ENCODE measurements at regions not wholly inside any gene's neighbourhood (a gene's known extent, or its start where the extent isn't known, plus 50 kb on each side); places are given as distances from the start of the nearest gene placed in this dataset.

- Mint-ChIP-seq H3K27ac (no peak overlapping the region), H3K27me3 (no peaks in the 10 kb centered on the region), H3K36me3 (ENCODE audit: low read depth) (no peaks in the 10 kb centered on the region), H3K4me3 (no peak overlapping the region), H3K9me3 (peaks cover 23% of the 10 kb centered on the region), H3K4me1 (ENCODE audit: low read depth) (no peaks in the 10 kb centered on the region)
- intact Hi-C loops (cut with micrococcal nuclease): no loop called here
Observed at GRCh38 chr1:80384083-80384830, 1377.7 kb upstream of the ADGRL4 start.

GRCh38 chr1:80375662-80376061 lies 1369.1 kb upstream of the ADGRL4 start:
- Mint-ChIP-seq H3K4me1 (ENCODE audit: low read depth) (no peaks in the 10 kb centered on the region), H3K27me3 (no peaks in the 10 kb centered on the region), H3K27ac (no peak overlapping the region), H3K4me3 (no peak overlapping the region), H3K36me3 (ENCODE audit: low read depth) (no peaks in the 10 kb centered on the region), H3K9me3 (peaks cover 35% of the 10 kb centered on the region)
- intact Hi-C loops (cut with micrococcal nuclease): no loop called here

GRCh38 chr1:80375109-80375508 lies 1368.6 kb upstream of the ADGRL4 start:
- H3K4me3 Mint-ChIP-seq: no peak overlapping the region
- H3K36me3 Mint-ChIP-seq (ENCODE audit: low read depth): no peaks in the 10 kb centered on the region
- no peaks in the 10 kb centered on the region for H3K27me3 Mint-ChIP-seq
- no peaks in the 10 kb centered on the region for H3K4me1 Mint-ChIP-seq (ENCODE audit: low read depth)
- intact Hi-C loops (cut with micrococcal nuclease): no loop called here
- H3K27ac Mint-ChIP-seq: no peak overlapping the region
- peaks cover 35% of the 10 kb centered on the region for H3K9me3 Mint-ChIP-seq

GRCh38 chr1:80369780-80370179 lies 1363.2 kb upstream of the ADGRL4 start:
- intact Hi-C loops (cut with micrococcal nuclease): no loop called here
- Mint-ChIP-seq H3K4me3 (no peak overlapping the region), H3K9me3 (peaks cover 19% of the 10 kb centered on the region), H3K27ac (no peak overlapping the region), H3K4me1 (ENCODE audit: low read depth) (no peaks in the 10 kb centered on the region), H3K36me3 (ENCODE audit: low read depth) (no peaks in the 10 kb centered on the region), H3K27me3 (no peaks in the 10 kb centered on the region)

GRCh38 chr1:80367058-80367457 lies 1360.5 kb upstream of the ADGRL4 start:
- intact Hi-C loops (cut with micrococcal nuclease): no loop called here
- Mint-ChIP-seq H3K9me3 (peaks cover 20% of the 10 kb centered on the region), H3K36me3 (ENCODE audit: low read depth) (no peaks in the 10 kb centered on the region), H3K27ac (no peak overlapping the region), H3K4me1 (ENCODE audit: low read depth) (no peaks in the 10 kb centered on the region), H3K4me3 (no peak overlapping the region), H3K27me3 (no peaks in the 10 kb centered on the region)

- Mint-ChIP-seq H3K9me3 (peaks cover 35% of the 10 kb centered on the region), H3K4me1 (ENCODE audit: low read depth) (no peaks in the 10 kb centered on the region), H3K4me3 (no peak overlapping the region), H3K36me3 (ENCODE audit: low read depth) (no peaks in the 10 kb centered on the region), H3K27ac (no peak overlapping the region), H3K27me3 (no peaks in the 10 kb centered on the region)
- intact Hi-C loops (cut with micrococcal nuclease): no loop called here
Observed at GRCh38 chr1:80365359-80366021, 1359.0 kb upstream of the ADGRL4 start.

- Mint-ChIP-seq H3K4me1 (ENCODE audit: low read depth) (no peaks in the 10 kb centered on the region), H3K36me3 (ENCODE audit: low read depth) (no peaks in the 10 kb centered on the region), H3K4me3 (no peak overlapping the region), H3K9me3 (peaks cover 40% of the 10 kb centered on the region), H3K27ac (no peak overlapping the region), H3K27me3 (no peaks in the 10 kb centered on the region)
- intact Hi-C loops (cut with micrococcal nuclease): no loop called here
Observed at GRCh38 chr1:80363689-80364475, 1357.4 kb upstream of the ADGRL4 start.

- Mint-ChIP-seq H3K27ac (no peak overlapping the region), H3K4me1 (ENCODE audit: low read depth) (no peaks in the 10 kb centered on the region), H3K4me3 (no peak overlapping the region), H3K9me3 (peaks cover 35% of the 10 kb centered on the region), H3K27me3 (no peaks in the 10 kb centered on the region), H3K36me3 (ENCODE audit: low read depth) (no peaks in the 10 kb centered on the region)
- intact Hi-C loops (cut with micrococcal nuclease): no loop called here
Observed at GRCh38 chr1:80359666-80360065, 1353.1 kb upstream of the ADGRL4 start.

- Mint-ChIP-seq H3K27ac (no peak overlapping the region), H3K4me3 (no peak overlapping the region), H3K27me3 (no peaks in the 10 kb centered on the region), H3K4me1 (ENCODE audit: low read depth) (no peaks in the 10 kb centered on the region), H3K9me3 (peaks cover 46% of the 10 kb centered on the region), H3K36me3 (ENCODE audit: low read depth) (no peaks in the 10 kb centered on the region)
- intact Hi-C loops (cut with micrococcal nuclease): no loop called here
Observed at GRCh38 chr1:80349218-80349617, 1342.7 kb upstream of the ADGRL4 start.

GRCh38 chr1:80341021-80341420 lies 1334.5 kb upstream of the ADGRL4 start:
- no peak overlapping the region for H3K4me3 Mint-ChIP-seq
- intact Hi-C loops (cut with micrococcal nuclease): no loop called here
- H3K27me3 Mint-ChIP-seq: no peaks in the 10 kb centered on the region
- peaks cover 47% of the 10 kb centered on the region for H3K9me3 Mint-ChIP-seq
- H3K4me1 Mint-ChIP-seq (ENCODE audit: low read depth): no peaks in the 10 kb centered on the region
- H3K27ac Mint-ChIP-seq: no peak overlapping the region
- H3K36me3 Mint-ChIP-seq (ENCODE audit: low read depth): no peaks in the 10 kb centered on the region

- peaks cover 21% of the 10 kb centered on the region for H3K9me3 Mint-ChIP-seq
- H3K36me3 Mint-ChIP-seq (ENCODE audit: low read depth): no peaks in the 10 kb centered on the region
- no peak overlapping the region for H3K4me3 Mint-ChIP-seq
- no peaks in the 10 kb centered on the region for H3K4me1 Mint-ChIP-seq (ENCODE audit: low read depth)
- no peaks in the 10 kb centered on the region for H3K27me3 Mint-ChIP-seq
- no peak overlapping the region for H3K27ac Mint-ChIP-seq
- intact Hi-C loops (cut with micrococcal nuclease): no loop called here
Observed at GRCh38 chr1:80318108-80318507, 1311.6 kb upstream of the ADGRL4 start.

- Mint-ChIP-seq H3K4me1 (ENCODE audit: low read depth) (no peaks in the 10 kb centered on the region), H3K27me3 (no peaks in the 10 kb centered on the region), H3K9me3 (peaks cover 17% of the 10 kb centered on the region), H3K4me3 (no peak overlapping the region), H3K36me3 (ENCODE audit: low read depth) (no peaks in the 10 kb centered on the region), H3K27ac (no peak overlapping the region)
- intact Hi-C loops (cut with micrococcal nuclease): no loop called here
Observed at GRCh38 chr1:80310703-80311245, 1304.2 kb upstream of the ADGRL4 start.

- no peak overlapping the region for H3K4me3 Mint-ChIP-seq
- no peak overlapping the region for H3K27ac Mint-ChIP-seq
- no peaks in the 10 kb centered on the region for H3K36me3 Mint-ChIP-seq (ENCODE audit: low read depth)
- intact Hi-C loops (cut with micrococcal nuclease): no loop called here
- no peaks in the 10 kb centered on the region for H3K27me3 Mint-ChIP-seq
- H3K9me3 Mint-ChIP-seq: peaks cover 13% of the 10 kb centered on the region
- no peaks in the 10 kb centered on the region for H3K4me1 Mint-ChIP-seq (ENCODE audit: low read depth)
Observed at GRCh38 chr1:80305466-80305865, 1298.9 kb upstream of the ADGRL4 start.

GRCh38 chr1:80293818-80294217 lies 1287.3 kb upstream of the ADGRL4 start:
- H3K36me3 Mint-ChIP-seq (ENCODE audit: low read depth): no peaks in the 10 kb centered on the region
- no peak overlapping the region for H3K27ac Mint-ChIP-seq
- intact Hi-C loops (cut with micrococcal nuclease): no loop called here
- no peaks in the 10 kb centered on the region for H3K27me3 Mint-ChIP-seq
- H3K4me3 Mint-ChIP-seq: no peak overlapping the region
- H3K4me1 Mint-ChIP-seq (ENCODE audit: low read depth): no peaks in the 10 kb centered on the region
- peaks cover 32% of the 10 kb centered on the region for H3K9me3 Mint-ChIP-seq

Data from dendritic cell treated with granulocyte-macrophage colony-stimulating factor and Interleukin-4, amounts not matched to agents 40 ng/mL and 50 ng/mL, for 4 days (primary cell).